ENCODE measurements at regions not wholly inside any gene's neighbourhood (a gene's known extent, or its start where the extent isn't known, plus 50 kb on each side); places are given as distances from the start of the nearest gene placed in this dataset.

GRCh38 chr1:22236900-22237299 lies 94.0 kb upstream of the WNT4 start:
- TF ChIP-seq CTCF (IDR thresholded peaks at IDR 0.05) (no peak), POLR2A (IDR thresholded peaks at IDR 0.05) (no peak)
- 73 to 82% methylated on average over 6 of the region's 6 CpGs for WGBS, 2 donors

DNA sequence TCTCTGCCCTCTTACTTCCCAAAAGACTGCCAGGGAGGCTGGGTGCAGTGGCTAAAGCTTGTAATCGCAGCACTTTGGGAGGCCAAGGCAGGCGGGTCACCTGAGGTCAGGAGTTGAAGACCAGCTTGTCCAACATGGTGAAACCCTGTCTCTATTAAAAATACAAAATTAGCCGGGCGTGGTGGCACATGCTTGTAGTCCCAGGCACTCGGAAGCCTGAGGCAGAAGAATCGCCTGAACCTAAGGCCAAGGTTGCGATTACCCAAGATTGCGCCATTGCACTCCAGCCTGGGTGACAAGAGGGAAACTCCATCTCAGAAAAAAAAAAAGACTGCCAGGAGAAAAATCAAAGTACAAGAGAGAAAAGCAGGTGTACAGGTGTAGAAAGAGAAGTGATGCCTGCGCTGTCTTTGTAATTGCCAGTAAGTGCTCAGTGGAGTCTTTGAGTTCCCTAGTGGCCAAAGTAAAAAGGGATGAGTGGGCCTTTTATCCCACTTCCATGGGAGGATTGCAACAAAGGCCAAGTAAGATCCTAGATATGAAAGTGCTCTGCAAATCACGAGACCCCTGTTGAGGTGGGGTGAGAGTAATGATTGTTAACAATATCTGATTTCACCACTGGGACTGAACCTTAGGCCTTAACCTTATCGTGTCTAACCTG lies 94.7 kb upstream of the WNT4 start:
- 55 to 57% methylated on average over 11 of the region's 11 CpGs for WGBS, 2 donors
- TF ChIP-seq POLR2A (IDR thresholded peaks at IDR 0.05) (no peak), CTCF (IDR thresholded peaks at IDR 0.05) (no peak)
- H3K4me3 ChIP-seq (ENCODE audit: low read depth, poor library complexity, severe bottlenecking), result no peak overlapping the region
- DNase-seq (ENCODE audit: low spot score in 2 of 2), result no peak
- intact Hi-C loops (cut with DNase I; ENCODE audit: low total_unique reads), result no loop called here

More at GRCh38 chr1:22236900-22237299, 94.0 kb upstream of the WNT4 start:
- no peak for DNase-seq (ENCODE audit: low spot score in 2 of 2)
- H3K4me3 ChIP-seq (ENCODE audit: low read depth, poor library complexity, severe bottlenecking), result no peak overlapping the region
- intact Hi-C loops (cut with DNase I; ENCODE audit: low total_unique reads), result no loop called here

DNA sequence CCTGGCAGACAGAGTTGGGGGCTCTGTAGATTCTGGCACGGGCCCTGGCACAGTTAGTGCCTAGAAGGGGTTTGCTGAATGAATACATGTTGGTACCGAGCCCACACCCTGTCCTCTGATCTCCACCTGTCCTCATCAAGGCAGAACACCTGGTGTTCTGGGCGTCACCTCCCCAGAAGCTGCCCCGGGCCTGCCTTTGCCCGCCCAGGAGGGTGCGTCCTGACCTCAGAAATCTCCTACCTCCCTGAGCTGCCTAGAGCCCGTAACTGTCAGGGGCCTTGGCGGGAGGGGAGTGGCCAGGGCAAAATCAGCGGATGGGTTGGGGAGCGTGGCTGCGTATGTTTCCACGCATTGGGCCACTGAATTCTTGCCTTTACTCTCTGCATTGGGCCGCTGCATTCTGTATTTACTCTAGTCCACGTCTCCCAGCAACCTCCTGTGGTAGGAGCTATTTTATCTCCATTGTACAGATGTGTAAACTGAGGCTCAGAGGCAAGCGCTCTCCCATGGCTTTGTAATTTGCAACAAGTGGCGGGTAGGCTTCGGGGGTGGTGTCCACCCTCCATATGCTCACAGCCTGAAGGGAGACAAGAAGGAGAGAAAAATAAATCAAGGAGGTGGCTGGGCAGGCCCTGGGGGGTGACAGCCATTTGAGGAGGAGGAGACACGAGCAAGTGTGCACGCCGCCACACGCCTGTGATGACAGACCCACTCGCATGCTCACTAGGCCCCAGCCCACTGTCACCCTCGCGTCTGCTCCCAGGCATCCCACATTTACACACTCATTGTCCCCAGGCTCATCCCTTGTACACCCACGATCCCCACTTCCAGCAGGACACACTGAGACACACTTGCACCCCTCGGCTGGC lies 95.7 kb upstream of the WNT4 start:
- intact Hi-C loops (cut with DNase I; ENCODE audit: low total_unique reads), result no loop called here
- DNase-seq (ENCODE audit: low spot score in 2 of 2), result no peak
- WGBS, 2 donors, result 74% methylated on average over 26 of the region's 26 CpGs
- TF ChIP-seq CTCF (IDR thresholded peaks at IDR 0.05), result no peak
- no peak for TF ChIP-seq POLR2A (IDR thresholded peaks at IDR 0.05)
- no peak overlapping the region for H3K4me3 ChIP-seq (ENCODE audit: low read depth, poor library complexity, severe bottlenecking)

DNA sequence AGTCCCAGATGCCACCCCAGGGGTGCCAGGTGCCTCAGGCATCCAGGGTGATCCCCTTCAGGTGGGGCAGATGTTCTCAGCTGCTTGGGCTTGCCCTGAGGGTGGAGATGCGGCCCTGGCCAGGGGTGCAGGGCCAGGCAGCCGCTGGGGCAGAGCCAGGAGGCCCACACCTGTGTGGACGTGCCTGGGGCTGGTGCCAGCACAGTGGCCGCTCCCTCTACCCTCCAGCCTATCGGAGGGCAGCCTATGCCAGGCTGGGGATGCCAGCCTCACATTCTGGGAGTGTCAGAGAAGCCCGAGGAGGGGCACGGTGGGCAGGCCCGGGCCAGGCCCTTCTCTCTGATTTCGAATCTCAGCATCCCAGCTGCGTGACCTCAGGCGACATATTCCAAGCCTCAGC lies 96.5 kb upstream of the WNT4 start:
- TF ChIP-seq CTCF (IDR thresholded peaks at IDR 0.05) (no peak), POLR2A (IDR thresholded peaks at IDR 0.05) (no peak)
- 28 to 71% methylated on average over 7 to 8 of the region's 11 CpGs for WGBS, 2 donors
- no peak for DNase-seq (ENCODE audit: low spot score in 2 of 2)
- H3K4me3 ChIP-seq (ENCODE audit: low read depth, poor library complexity, severe bottlenecking), result no peak overlapping the region
- intact Hi-C loops (cut with DNase I; ENCODE audit: low total_unique reads), result no loop called here

DNA sequence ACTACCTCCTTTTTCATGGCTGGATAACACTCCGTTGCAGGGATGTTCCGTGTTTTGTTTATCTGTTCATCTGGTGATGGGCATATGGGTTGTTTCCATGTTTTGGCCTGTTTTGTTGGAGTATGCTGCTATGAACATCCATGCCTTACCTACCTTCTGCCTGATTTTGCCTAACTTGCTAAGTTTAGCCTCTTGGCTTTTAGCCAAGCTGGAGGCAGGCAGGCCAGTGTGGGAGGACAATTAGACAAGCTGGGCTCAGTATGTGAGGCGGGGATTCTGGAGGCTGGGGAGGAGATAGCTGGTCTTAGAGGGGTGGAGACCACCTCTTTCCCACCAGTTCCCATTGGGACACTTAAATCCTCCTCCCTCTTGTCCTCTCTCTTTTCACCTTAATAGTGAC lies 98.4 kb upstream of the WNT4 start:
- 56 to 73% methylated on average over 3 of the region's 3 CpGs for WGBS, 2 donors
- DNase-seq (ENCODE audit: low spot score in 2 of 2), result no peak
- TF ChIP-seq POLR2A (IDR thresholded peaks at IDR 0.05) (no peak), CTCF (IDR thresholded peaks at IDR 0.05) (no peak)
- no peak overlapping the region for H3K4me3 ChIP-seq (ENCODE audit: low read depth, poor library complexity, severe bottlenecking)
- intact Hi-C loops (cut with DNase I; ENCODE audit: low total_unique reads), result no loop called here
